Upper lobe of right lung (tissue), 1 donor: ENCODE measurements at regions not wholly inside any gene's neighbourhood (a gene's known extent, or its start where the extent isn't known, plus 50 kb on each side); places are given as distances from the start of the nearest gene placed in this dataset.
A peak's percentile ranks its signal among the peaks of the same experiment; 100 is the strongest.

ENCODE experiments used
- ATAC-seq: fragments of 200-7000 bp; cut with Tn5 transposase; one replicate; pipeline ENCODE4 v1.9.1; 2020; ENCODE audit warnings: mild to moderate bottlenecking, moderate library complexity
- DNase-seq: peaks from one replicate; pipeline ENCODE4 v3.0.0-alpha.2; 2020
- H3K27ac ChIP-seq: fragments of 200-600 bp; one replicate; pipeline ENCODE4 v1.8.0; 2022
- H3K27me3 ChIP-seq: fragments of 200-600 bp; one replicate; pipeline ENCODE4 v1.8.0; 2022; ENCODE audit warnings: mild to moderate bottlenecking
- H3K36me3 ChIP-seq: fragments of 200-600 bp; one replicate; pipeline ENCODE4 v1.8.0; 2022
- H3K4me1 ChIP-seq: fragments of 200-600 bp; one replicate; pipeline ENCODE4 v1.8.0; 2022
- H3K4me3 ChIP-seq: fragments of 200-600 bp; one replicate; pipeline ENCODE4 v1.8.0; 2022; ENCODE audit warnings: mild to moderate bottlenecking
- H3K9me3 ChIP-seq: fragments of 200-600 bp; one replicate; pipeline ENCODE4 v1.8.0; 2022
- CTCF ChIP-seq: fragments of 200-600 bp; IDR thresholded peaks from one replicate; pipeline ENCODE4 v1.8.0; 2022; ENCODE audit warnings: antibody characterized with exemption
- intact Hi-C: fragments of 100-400 bp; cut with DNase I; formaldehyde crosslinking; loops from one replicate; pipeline ENCODE4 v1.11.0; 2022
- donor health status: DM: no; HTN: yes; CAD: no; lungs with severe emphysema.

DNA sequence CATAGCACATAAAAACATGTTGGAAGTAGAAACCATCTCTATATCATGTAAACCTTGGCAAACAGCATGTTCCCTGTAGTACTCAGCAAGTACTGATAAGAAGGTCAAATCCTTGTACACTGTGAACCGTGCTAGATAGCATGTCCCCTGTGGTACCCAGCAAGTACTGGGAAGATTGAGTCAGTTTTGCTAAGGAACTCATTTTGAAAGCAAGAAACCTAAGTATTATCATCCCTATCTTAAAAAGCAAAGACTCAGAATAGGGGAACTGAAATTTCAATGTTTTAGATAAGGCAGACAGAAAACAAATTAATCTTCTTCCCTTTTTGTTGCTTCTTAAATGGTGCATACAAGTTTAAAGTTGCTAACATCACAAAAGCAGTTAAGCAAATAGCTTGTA is 180.2 kb downstream of the RBM46 start:
- intact Hi-C loops = no loop called here
- Histone ChIP-seq H3K36me3 (no peaks in the 10 kb centered on the region), H3K27me3 (no peaks in the 10 kb centered on the region), H3K4me3 (no peak overlapping the region), H3K9me3 (no peaks in the 10 kb centered on the region), H3K4me1 (no peaks in the 10 kb centered on the region), H3K27ac (no peak overlapping the region)
- no peak for TF ChIP-seq CTCF
- ATAC-seq (no peak), DNase-seq (no peak)

- Histone ChIP-seq H3K4me3 (no peak overlapping the region), H3K4me1 (no peaks in the 10 kb centered on the region), H3K36me3 (no peaks in the 10 kb centered on the region), H3K27me3 (no peaks in the 10 kb centered on the region), H3K27ac (no peak overlapping the region), H3K9me3 (no peaks in the 10 kb centered on the region)
- peak; percentile 74 for ATAC-seq
- no peak for DNase-seq
- intact Hi-C loops = no loop called here
- TF ChIP-seq CTCF = no peak
These were observed 192.4 kb downstream of the RBM46 start for GRCh38 chr4:154973244-154974035.

DNA sequence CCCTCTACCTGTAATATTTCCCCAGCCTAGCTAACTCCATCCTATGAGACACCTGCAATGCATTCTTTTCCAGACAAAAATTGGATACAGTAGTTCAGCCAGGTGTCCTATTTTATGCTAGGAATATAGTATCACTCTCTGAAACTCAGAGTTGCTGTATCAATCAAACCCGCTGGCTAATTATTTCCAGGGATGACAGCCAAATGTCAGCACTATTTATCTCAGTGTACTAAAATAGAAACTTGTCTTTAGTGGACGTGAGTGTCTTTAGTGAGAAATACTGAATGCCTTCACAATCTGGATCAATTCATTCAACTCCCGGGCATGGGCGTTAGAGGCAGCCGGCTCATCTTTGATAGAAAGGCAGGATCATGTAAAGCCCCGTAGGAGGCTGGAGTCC is 196.2 kb downstream of the RBM46 start:
- H3K4me3 ChIP-seq = no peak overlapping the region
- H3K9me3 ChIP-seq = no peaks in the 10 kb centered on the region
- DNase-seq (no peak), ATAC-seq (no peak)
- no peak for TF ChIP-seq CTCF
- H3K36me3 ChIP-seq = no peaks in the 10 kb centered on the region
- no peak overlapping the region for H3K27ac ChIP-seq
- no peaks in the 10 kb centered on the region for H3K27me3 ChIP-seq
- no peaks in the 10 kb centered on the region for H3K4me1 ChIP-seq
- intact Hi-C loops = no loop called here

DNA sequence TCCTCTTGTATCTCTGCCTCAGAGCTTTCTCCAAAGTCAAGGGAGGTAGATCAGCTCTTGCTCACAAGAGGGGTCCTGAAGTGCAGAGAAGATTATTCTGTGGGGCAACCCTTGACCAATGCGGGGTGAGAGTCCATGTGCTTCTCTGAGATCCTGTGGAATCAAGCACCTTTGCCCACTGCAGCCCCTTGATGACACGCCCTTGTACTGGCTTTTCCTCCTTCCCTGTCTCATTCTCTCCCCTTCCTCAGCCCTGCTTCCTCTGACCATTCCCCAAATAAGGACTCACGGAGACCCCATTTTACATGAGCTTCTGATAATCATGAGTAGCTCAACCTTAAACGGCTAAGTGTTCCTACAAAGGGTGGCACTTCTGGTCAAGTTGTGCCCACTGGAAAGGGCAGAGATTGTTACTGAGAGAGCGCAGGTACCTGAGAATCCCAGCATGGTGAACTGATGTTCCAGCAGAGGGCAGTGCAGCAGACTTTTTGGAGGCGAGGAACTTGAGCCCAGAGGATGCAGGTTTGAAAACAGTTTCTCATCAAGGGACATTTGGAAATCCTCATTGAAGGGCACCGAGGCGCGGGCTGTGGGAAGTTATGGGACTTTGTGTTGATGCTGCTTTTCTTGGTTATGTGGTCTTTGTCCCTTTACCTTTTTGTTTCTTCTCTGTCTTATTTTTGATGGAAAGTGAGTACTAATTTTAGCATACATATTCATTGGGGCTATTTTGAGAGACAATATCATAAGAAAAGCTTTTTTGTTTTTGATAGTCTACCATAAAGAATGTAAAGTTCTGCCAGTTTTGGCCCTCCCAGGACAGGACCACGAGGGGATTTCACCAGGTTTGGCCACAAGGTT is 201.3 kb downstream of the RBM46 start:
- DNase-seq (peak; percentile 68), ATAC-seq (peak; percentile 86)
- TF ChIP-seq CTCF = peak; percentile 63
- H3K4me3 ChIP-seq = no peak overlapping the region
- no peaks in the 10 kb centered on the region for H3K9me3 ChIP-seq
- H3K27ac ChIP-seq = no peak overlapping the region
- no peaks in the 10 kb centered on the region for H3K27me3 ChIP-seq
- intact Hi-C loops = no loop called here
- no peaks in the 10 kb centered on the region for H3K4me1 ChIP-seq
- no peaks in the 10 kb centered on the region for H3K36me3 ChIP-seq

- Histone ChIP-seq H3K27ac (no peak overlapping the region), H3K36me3 (no peaks in the 10 kb centered on the region), H3K4me1 (no peaks in the 10 kb centered on the region), H3K27me3 (no peaks in the 10 kb centered on the region), H3K4me3 (no peak overlapping the region), H3K9me3 (no peaks in the 10 kb centered on the region)
- ATAC-seq (peak; percentile 65), DNase-seq (no peak)
- TF ChIP-seq CTCF = no peak
- intact Hi-C loops = no loop called here
These were observed 202.6 kb downstream of the RBM46 start for GRCh38 chr4:154983714-154984113.
